ENCODE measurements at regions not wholly inside any gene's neighbourhood (a gene's known extent, or its start where the extent isn't known, plus 50 kb on each side); places are given as distances from the start of the nearest gene placed in this dataset.

DNA sequence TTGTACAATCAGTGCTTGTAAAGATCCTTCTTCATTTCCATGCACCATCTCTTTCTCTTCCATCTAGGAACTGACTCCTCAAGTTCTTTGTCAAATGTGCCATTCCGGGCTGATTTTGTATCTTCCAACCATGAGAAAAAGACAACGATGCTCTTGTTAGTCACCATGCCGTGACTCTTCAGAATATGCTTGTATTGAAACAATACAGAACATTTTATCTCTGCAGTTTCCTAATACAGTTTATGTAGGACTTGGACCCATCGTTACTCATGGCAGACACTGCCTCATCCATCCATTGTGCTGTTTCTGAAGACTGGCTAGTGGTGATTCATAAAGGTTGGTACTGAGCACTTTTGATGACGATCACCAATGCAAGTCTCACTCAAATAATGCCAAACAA, 283.2 kb downstream of the KCNS3 start:
- Mint-ChIP-seq H3K9me3 (no peaks in the 10 kb centered on the region; the same call in 2 of the 3 replicates), H3K4me1 (no peaks in the 10 kb centered on the region), H3K27me3 (ENCODE audit: insufficient read depth, low read depth, poor library complexity) (peaks cover 3% of the 10 kb centered on the region), H3K27ac (no peak overlapping the region), H3K36me3 (ENCODE audit: low read depth) (no peaks in the 10 kb centered on the region), H3K4me3 (no peak overlapping the region)
- no peaks in the 10 kb centered on the region for H3K27me3 ChIP-seq (ENCODE audit: insufficient read depth)
- H4K20me1 ChIP-seq (replicated peaks; ENCODE audit: insufficient read depth): no peaks in the 10 kb centered on the region
- no peak overlapping the region for H3K27ac ChIP-seq (ENCODE audit: low read depth)
- no peak overlapping the region for H2AFZ ChIP-seq
- ATAC-seq (no peak), DNase-seq (ENCODE audit: low spot score) (no peak)
- no peaks in the 10 kb centered on the region for H3K36me3 ChIP-seq (ENCODE audit: insufficient read depth)
- H3K4me3 ChIP-seq: no peak overlapping the region
- H3K9me2 ChIP-seq (ENCODE audit: insufficient read depth): no peaks in the 10 kb centered on the region; the same call in 1 of the 2 replicates
- no peaks in the 10 kb centered on the region for H3K4me1 ChIP-seq (ENCODE audit: insufficient read depth)
- no peak overlapping the region for H3K4me2 ChIP-seq
- H3F3A ChIP-seq (replicated peaks; ENCODE audit: low read depth): no peaks in the 10 kb centered on the region
- no peaks in the 10 kb centered on the region for H3K79me2 ChIP-seq (replicated peaks; ENCODE audit: insufficient read depth)
- TF ChIP-seq CTCF (conservative IDR thresholded peaks at IDR 0.05; ENCODE audit: low read depth in 2 of 2) (no peak), EZH2 (IDR thresholded peaks at IDR 0.05; ENCODE audit: low read depth, unreplicated experiment) (no peak), POLR2AphosphoS5 (IDR thresholded peaks at IDR 0.05; ENCODE audit: low read depth) (no peak), JUNB (IDR thresholded peaks at IDR 0.05; ENCODE audit: unreplicated experiment) (no peak), STAT1 (IDR thresholded peaks at IDR 0.05; ENCODE audit: unreplicated experiment) (no peak), NANOG (IDR thresholded peaks at IDR 0.05; ENCODE audit: borderline replicate concordance) (no peak), CREB1 (CRISPR knock-in tag; IDR thresholded peaks at IDR 0.05; ENCODE audit: low read depth) (no peak), ZNF331 (CRISPR knock-in tag; IDR thresholded peaks at IDR 0.05; ENCODE audit: low read depth) (no peak), ZNF114 (CRISPR knock-in tag; IDR thresholded peaks at IDR 0.05) (no peak), EZH2phosphoT487 (IDR thresholded peaks at IDR 0.05; ENCODE audit: unreplicated experiment) (no peak), REST (IDR thresholded peaks at IDR 0.05; ENCODE audit: unreplicated experiment) (no peak)
- TF ChIP-seq, protein P1, sequence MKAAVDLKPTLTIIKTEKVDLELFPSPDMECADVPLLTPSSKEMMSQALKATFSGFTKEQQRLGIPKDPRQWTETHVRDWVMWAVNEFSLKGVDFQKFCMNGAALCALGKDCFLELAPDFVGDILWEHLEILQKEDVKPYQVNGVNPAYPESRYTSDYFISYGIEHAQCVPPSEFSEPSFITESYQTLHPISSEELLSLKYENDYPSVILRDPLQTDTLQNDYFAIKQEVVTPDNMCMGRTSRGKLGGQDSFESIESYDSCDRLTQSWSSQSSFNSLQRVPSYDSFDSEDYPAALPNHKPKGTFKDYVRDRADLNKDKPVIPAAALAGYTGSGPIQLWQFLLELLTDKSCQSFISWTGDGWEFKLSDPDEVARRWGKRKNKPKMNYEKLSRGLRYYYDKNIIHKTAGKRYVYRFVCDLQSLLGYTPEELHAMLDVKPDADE (IDR thresholded peaks at IDR 0.05): no peak
- TF ChIP-seq, protein P2, sequence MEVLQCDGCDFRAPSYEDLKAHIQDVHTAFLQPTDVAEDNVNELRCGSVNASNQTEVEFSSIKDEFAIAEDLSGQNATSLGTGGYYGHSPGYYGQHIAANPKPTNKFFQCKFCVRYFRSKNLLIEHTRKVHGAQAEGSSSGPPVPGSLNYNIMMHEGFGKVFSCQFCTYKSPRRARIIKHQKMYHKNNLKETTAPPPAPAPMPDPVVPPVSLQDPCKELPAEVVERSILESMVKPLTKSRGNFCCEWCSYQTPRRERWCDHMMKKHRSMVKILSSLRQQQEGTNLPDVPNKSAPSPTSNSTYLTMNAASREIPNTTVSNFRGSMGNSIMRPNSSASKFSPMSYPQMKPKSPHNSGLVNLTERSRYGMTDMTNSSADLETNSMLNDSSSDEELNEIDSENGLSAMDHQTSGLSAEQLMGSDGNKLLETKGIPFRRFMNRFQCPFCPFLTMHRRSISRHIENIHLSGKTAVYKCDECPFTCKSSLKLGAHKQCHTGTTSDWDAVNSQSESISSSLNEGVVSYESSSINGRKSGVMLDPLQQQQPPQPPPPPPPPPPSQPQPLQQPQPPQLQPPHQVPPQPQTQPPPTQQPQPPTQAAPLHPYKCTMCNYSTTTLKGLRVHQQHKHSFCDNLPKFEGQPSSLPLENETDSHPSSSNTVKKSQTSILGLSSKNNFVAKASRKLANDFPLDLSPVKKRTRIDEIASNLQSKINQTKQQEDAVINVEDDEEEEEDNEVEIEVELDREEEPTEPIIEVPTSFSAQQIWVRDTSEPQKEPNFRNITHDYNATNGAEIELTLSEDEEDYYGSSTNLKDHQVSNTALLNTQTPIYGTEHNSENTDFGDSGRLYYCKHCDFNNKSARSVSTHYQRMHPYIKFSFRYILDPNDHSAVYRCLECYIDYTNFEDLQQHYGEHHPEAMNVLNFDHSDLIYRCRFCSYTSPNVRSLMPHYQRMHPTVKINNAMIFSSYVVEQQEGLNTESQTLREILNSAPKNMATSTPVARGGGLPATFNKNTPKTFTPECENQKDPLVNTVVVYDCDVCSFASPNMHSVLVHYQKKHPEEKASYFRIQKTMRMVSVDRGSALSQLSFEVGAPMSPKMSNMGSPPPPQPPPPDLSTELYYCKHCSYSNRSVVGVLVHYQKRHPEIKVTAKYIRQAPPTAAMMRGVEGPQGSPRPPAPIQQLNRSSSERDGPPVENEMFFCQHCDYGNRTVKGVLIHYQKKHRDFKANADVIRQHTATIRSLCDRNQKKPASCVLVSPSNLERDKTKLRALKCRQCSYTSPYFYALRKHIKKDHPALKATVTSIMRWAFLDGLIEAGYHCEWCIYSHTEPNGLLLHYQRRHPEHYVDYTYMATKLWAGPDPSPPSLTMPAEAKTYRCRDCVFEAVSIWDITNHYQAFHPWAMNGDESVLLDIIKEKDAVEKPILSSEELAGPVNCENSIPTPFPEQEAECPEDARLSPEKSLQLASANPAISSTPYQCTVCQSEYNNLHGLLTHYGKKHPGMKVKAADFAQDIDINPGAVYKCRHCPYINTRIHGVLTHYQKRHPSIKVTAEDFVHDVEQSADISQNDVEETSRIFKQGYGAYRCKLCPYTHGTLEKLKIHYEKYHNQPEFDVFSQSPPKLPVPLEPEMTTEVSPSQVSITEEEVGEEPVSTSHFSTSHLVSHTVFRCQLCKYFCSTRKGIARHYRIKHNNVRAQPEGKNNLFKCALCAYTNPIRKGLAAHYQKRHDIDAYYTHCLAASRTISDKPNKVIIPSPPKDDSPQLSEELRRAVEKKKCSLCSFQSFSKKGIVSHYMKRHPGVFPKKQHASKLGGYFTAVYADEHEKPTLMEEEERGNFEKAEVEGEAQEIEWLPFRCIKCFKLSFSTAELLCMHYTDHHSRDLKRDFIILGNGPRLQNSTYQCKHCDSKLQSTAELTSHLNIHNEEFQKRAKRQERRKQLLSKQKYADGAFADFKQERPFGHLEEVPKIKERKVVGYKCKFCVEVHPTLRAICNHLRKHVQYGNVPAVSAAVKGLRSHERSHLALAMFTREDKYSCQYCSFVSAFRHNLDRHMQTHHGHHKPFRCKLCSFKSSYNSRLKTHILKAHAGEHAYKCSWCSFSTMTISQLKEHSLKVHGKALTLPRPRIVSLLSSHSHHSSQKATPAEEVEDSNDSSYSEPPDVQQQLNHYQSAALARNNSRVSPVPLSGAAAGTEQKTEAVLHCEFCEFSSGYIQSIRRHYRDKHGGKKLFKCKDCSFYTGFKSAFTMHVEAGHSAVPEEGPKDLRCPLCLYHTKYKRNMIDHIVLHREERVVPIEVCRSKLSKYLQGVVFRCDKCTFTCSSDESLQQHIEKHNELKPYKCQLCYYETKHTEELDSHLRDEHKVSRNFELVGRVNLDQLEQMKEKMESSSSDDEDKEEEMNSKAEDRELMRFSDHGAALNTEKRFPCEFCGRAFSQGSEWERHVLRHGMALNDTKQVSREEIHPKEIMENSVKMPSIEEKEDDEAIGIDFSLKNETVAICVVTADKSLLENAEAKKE (CRISPR knock-in tag; IDR thresholded peaks at IDR 0.05): no peak
